Testis (tissue), 2 donors: ENCODE measurements at regions not wholly inside any gene's neighbourhood (a gene's known extent, or its start where the extent isn't known, plus 50 kb on each side); places are given as distances from the start of the nearest gene placed in this dataset.

Experiments used
- DNase-seq: peaks from one replicate; pipeline ENCODE4 v3.0.0-alpha.2; 2019
- H3K27ac ChIP-seq, 2 donors: fragments of 200-600 bp; sonication (generic); one replicate each; pipeline ENCODE4 v1.5.1; 2019
- H3K27me3 ChIP-seq: fragments of 200-600 bp; sonication (generic); one replicate; pipeline ENCODE4 v1.5.1; 2019
- H3K36me3 ChIP-seq: fragments of 200-600 bp; sonication (generic); one replicate; pipeline ENCODE4 v1.5.1; 2017; ENCODE audit warnings: low read depth; ENCODE audit errors: missing control alignments
- H3K4me1 ChIP-seq: fragments of 200-600 bp; sonication (generic); one replicate; pipeline ENCODE4 v1.5.1; 2019
- H3K4me3 ChIP-seq, 2 donors: fragments of 200-600 bp; sonication (generic); one replicate each; pipeline ENCODE4 v1.5.1; 2017 to 2019
- H3K9me3 ChIP-seq: fragments of 200-600 bp; sonication (generic); one replicate; pipeline ENCODE4 v1.5.1; 2017
- CTCF ChIP-seq, 3 experiments: fragments of 450-650 bp in 2 of 3; fragments of 200-600 bp in 1 of 3; sonication (generic) in 1 of 3; IDR thresholded peaks; one replicate each; pipeline ENCODE4 v1.5.1; 2016 to 2019; ENCODE audit warnings: antibody characterized with exemption in 3 of 3, mild to moderate bottlenecking in 2 of 3, moderate library complexity in 1 of 3
- POLR2A ChIP-seq: fragments of 450-650 bp; IDR thresholded peaks from one replicate; pipeline ENCODE4 v1.6.1; 2017; ENCODE audit warnings: antibody characterized with exemption, mild to moderate bottlenecking, moderate library complexity
- WGBS, 2 donors: methylation state at CpG; one replicate each; pipeline ENCODE4 v1.1.5; 2018; 5-methylcytosine and 5-hydroxymethylcytosine counted together
- intact Hi-C: fragments of 100-400 bp; cut with DNase I; formaldehyde crosslinking; loops from one replicate; pipeline ENCODE4 v1.15.1; 2023; ENCODE audit warnings: low total_unique reads

GRCh38 chr2:234329202-234329960, 167.5 kb downstream of the ARL4C start:
- H3K27ac ChIP-seq, result no peak overlapping the region
- no peaks in the 10 kb centered on the region for H3K36me3 ChIP-seq
- no peak overlapping the region for H3K4me3 ChIP-seq
- H3K9me3 ChIP-seq, result no peaks in the 10 kb centered on the region
- TF ChIP-seq CTCF (IDR thresholded peaks at IDR 0.05), result no peak
- TF ChIP-seq POLR2A, result no peak
- intact Hi-C loops, result no loop called here
- no peaks in the 10 kb centered on the region for H3K27me3 ChIP-seq
- H3K4me1 ChIP-seq, result peaks cover 3% of the 10 kb centered on the region
- 89 to 92% methylated on average over 12 of the region's 12 CpGs for WGBS, 2 donors
- DNase-seq, result no peak

GRCh38 chr2:234328444-234328990, 168.4 kb downstream of the ARL4C start:
- Histone ChIP-seq H3K9me3 (no peaks in the 10 kb centered on the region), H3K4me1 (no peaks in the 10 kb centered on the region), H3K27me3 (no peaks in the 10 kb centered on the region), H3K4me3 (no peak overlapping the region), H3K36me3 (no peaks in the 10 kb centered on the region), H3K27ac (no peak overlapping the region)
- no peak for DNase-seq
- intact Hi-C loops, result no loop called here
- TF ChIP-seq POLR2A (no peak), CTCF (IDR thresholded peaks at IDR 0.05) (no peak)
- 89 to 93% methylated on average over 12 of the region's 12 CpGs for WGBS, 2 donors

GRCh38 chr2:234326694-234327093, 170.2 kb downstream of the ARL4C start:
- H3K36me3 ChIP-seq, result no peaks in the 10 kb centered on the region
- H3K4me1 ChIP-seq, result no peaks in the 10 kb centered on the region
- TF ChIP-seq POLR2A (no peak), CTCF (IDR thresholded peaks at IDR 0.05) (no peak)
- no peaks in the 10 kb centered on the region for H3K27me3 ChIP-seq
- no peak overlapping the region for H3K4me3 ChIP-seq
- H3K27ac ChIP-seq, result no peak overlapping the region
- intact Hi-C loops, result no loop called here
- H3K9me3 ChIP-seq, result no peaks in the 10 kb centered on the region
- 82 to 85% methylated on average over 1 to 2 of the region's 2 CpGs for WGBS, 2 donors
- DNase-seq, result no peak

- intact Hi-C loops, result no loop called here
- no peak for TF ChIP-seq CTCF (IDR thresholded peaks at IDR 0.05)
- TF ChIP-seq POLR2A, result no peak
- Histone ChIP-seq H3K4me3 (no peak overlapping the region), H3K4me1 (no peaks in the 10 kb centered on the region), H3K36me3 (no peaks in the 10 kb centered on the region), H3K27ac (no peak overlapping the region), H3K27me3 (no peaks in the 10 kb centered on the region), H3K9me3 (no peaks in the 10 kb centered on the region)
- 62 to 70% methylated on average over 5 of the region's 5 CpGs for WGBS, 2 donors
- no peak for DNase-seq
These were observed 172.8 kb downstream of the ARL4C start for GRCh38 chr2:234324116-234324515.
